Peyer's patch (tissue), 4 donors: ENCODE measurements at regions not wholly inside any gene's neighbourhood (a gene's known extent, or its start where the extent isn't known, plus 50 kb on each side); places are given as distances from the start of the nearest gene placed in this dataset.

ENCODE experiments used
- DNase-seq, 3 donors: peaks; one replicate each; pipeline ENCODE4 v3.0.0-alpha.2; 2017 to 2019
- H3K27ac ChIP-seq, 4 donors: fragments of 200-600 bp; sonication (generic); one replicate each; pipeline ENCODE4 v1.5.1; 2016 to 2019
- H3K27me3 ChIP-seq, 2 donors: fragments of 200-600 bp; sonication (generic); one replicate each; pipeline ENCODE4 v1.5.1; 2019
- H3K36me3 ChIP-seq, 3 donors: fragments of 200-600 bp; sonication (generic); one replicate each; pipeline ENCODE4 v1.5.1; 2016 to 2019
- H3K4me1 ChIP-seq, 4 donors: fragments of 200-600 bp; sonication (generic); one replicate each; pipeline ENCODE4 v1.5.1; 2016 to 2019
- H3K4me3 ChIP-seq, 4 donors: fragments of 200-600 bp; sonication (generic); 1 replicate in 3 of 4; 2 replicates in 1 of 4; pipeline ENCODE4 v1.5.1; 2016 to 2019; ENCODE audit warnings: mild to moderate bottlenecking in 1 of 4
- H3K9me3 ChIP-seq, 4 donors: fragments of 200-600 bp; sonication (generic); one replicate each; pipeline ENCODE4 v1.5.1; 2016 to 2019; ENCODE audit warnings: mild to moderate bottlenecking in 1 of 4
- POLR2A ChIP-seq, 2 donors: fragments of 450-650 bp; IDR thresholded peaks; one replicate each; pipeline ENCODE4 v1.5.1; 2017; ENCODE audit warnings: antibody characterized with exemption in 2 of 2, mild to moderate bottlenecking in 2 of 2, moderate library complexity in 2 of 2
- TF ChIP-seq, protein P1 (sequence below), 6 experiments: fragments of 450-650 bp in 4 of 6; fragments of 200-600 bp in 2 of 6; sonication (generic) in 1 of 6; IDR thresholded peaks; one replicate each; pipeline ENCODE4 v1.5.1; 2017 to 2019; ENCODE audit warnings: antibody characterized with exemption in 6 of 6, mild to moderate bottlenecking in 3 of 6, moderate library complexity in 1 of 6

DNA sequence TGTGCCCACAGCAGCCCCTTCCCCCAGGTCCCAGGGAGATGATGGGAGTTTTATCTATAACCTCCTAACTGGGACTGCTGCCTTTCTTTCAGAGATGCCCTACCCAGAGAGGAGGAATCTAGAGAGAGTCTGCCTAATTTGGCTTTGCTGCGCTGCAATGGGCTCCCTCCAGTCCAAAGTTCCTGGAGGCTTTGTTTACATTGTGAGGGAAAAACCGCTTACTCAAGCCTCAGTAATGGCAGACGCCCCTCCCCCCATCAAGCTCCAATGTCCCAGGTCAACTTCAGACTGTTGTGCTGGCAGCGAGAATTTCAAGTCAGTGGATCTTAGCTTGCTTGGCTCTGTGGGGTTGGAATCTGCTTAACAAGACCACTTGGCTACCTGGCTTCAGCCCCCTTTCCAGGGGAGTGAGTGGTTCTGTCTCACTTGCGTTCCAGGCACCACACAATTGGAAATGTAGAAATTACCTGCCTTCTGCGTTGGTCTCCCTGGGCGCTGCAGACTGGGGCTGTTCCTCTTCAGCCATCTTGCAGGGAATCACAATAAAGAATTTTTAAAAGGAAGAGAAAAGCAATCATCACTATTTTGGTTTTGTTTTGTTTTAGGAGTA, 262.5 kb downstream of the FOXG1 start:
- H3K27me3 ChIP-seq: no peaks in the 10 kb centered on the region
- DNase-seq: no peak
- H3K36me3 ChIP-seq: no peaks in the 10 kb centered on the region
- no peaks in the 10 kb centered on the region for H3K9me3 ChIP-seq
- TF ChIP-seq, protein P1, sequence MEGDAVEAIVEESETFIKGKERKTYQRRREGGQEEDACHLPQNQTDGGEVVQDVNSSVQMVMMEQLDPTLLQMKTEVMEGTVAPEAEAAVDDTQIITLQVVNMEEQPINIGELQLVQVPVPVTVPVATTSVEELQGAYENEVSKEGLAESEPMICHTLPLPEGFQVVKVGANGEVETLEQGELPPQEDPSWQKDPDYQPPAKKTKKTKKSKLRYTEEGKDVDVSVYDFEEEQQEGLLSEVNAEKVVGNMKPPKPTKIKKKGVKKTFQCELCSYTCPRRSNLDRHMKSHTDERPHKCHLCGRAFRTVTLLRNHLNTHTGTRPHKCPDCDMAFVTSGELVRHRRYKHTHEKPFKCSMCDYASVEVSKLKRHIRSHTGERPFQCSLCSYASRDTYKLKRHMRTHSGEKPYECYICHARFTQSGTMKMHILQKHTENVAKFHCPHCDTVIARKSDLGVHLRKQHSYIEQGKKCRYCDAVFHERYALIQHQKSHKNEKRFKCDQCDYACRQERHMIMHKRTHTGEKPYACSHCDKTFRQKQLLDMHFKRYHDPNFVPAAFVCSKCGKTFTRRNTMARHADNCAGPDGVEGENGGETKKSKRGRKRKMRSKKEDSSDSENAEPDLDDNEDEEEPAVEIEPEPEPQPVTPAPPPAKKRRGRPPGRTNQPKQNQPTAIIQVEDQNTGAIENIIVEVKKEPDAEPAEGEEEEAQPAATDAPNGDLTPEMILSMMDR (IDR thresholded peaks at IDR 0.05): no peak
- TF ChIP-seq POLR2A (IDR thresholded peaks at IDR 0.05): no peak
- H3K4me1 ChIP-seq: no peaks in the 10 kb centered on the region
- H3K4me3 ChIP-seq: no peak overlapping the region
- no peak overlapping the region for H3K27ac ChIP-seq

DNA sequence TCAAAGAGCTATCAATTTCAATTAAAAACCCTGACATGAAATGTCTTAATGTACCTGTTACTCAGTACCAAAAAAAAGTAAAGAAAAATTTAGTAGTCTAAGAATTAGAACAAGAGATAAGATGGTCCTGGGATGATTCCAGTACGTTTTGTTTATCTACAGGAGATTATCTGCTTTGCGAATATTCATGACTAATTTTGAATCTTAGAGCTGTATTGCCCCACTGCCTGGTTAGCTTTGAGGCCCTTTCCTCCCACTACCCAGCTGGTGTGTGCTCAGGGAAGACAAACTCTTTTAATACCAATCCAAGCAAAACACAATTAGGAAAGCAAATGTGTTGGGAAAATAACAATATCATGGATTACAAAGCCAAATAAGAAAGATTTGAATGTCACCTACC, 263.5 kb downstream of the FOXG1 start:
- Histone ChIP-seq H3K4me3 (no peak overlapping the region), H3K27ac (no peak overlapping the region), H3K4me1 (no peaks in the 10 kb centered on the region), H3K36me3 (no peaks in the 10 kb centered on the region), H3K9me3 (no peaks in the 10 kb centered on the region), H3K27me3 (no peaks in the 10 kb centered on the region)
- DNase-seq: no peak
- TF ChIP-seq, protein P1 (IDR thresholded peaks at IDR 0.05): no peak
- TF ChIP-seq POLR2A (IDR thresholded peaks at IDR 0.05): no peak

DNA sequence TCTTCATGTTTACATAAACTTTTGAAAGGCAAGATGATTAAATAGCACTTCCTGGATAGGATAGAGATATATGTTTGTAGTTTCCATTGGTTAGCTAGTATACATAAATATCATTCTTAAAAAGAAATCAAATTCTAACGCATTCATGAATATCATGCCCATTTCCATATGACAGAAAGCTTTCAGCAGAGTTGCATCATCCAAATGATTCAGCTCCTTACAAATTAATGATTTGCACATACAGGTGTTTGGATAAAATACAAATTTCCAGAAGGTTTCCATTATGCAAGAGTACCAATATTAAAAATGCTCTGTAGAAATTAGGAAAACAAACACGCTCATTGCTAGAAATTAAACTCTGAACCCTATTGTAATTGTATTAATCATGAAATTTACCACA, 264.4 kb downstream of the FOXG1 start:
- no peak for DNase-seq
- Histone ChIP-seq H3K27ac (no peak overlapping the region), H3K4me3 (no peak overlapping the region), H3K4me1 (no peaks in the 10 kb centered on the region), H3K27me3 (no peaks in the 10 kb centered on the region), H3K36me3 (no peaks in the 10 kb centered on the region), H3K9me3 (no peaks in the 10 kb centered on the region)
- TF ChIP-seq, protein P1 (IDR thresholded peaks at IDR 0.05): no peak
- TF ChIP-seq POLR2A (IDR thresholded peaks at IDR 0.05): no peak

DNA sequence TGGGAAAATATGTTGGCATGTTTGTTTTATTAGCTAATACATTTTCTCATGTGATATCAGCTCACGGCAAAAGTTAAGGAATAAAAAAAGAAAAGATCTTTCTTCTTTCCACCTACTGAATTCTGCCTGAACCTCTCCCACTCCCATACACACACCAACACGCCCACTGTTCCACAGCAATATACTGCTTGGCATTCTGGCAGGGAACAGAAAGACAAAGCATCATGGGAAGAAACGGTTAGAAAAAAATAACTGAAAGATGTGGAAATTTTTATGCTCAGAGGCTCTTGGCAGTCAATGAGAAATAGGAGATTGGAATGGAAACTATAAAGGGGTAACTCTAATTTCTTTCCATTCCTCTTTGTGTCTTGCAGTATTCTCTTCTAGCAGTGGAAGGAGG, 268.5 kb downstream of the FOXG1 start:
- no peaks in the 10 kb centered on the region for H3K9me3 ChIP-seq
- no peak overlapping the region for H3K27ac ChIP-seq
- no peak for DNase-seq
- TF ChIP-seq POLR2A (IDR thresholded peaks at IDR 0.05): no peak
- TF ChIP-seq, protein P1 (IDR thresholded peaks at IDR 0.05): no peak
- no peaks in the 10 kb centered on the region for H3K4me1 ChIP-seq
- H3K4me3 ChIP-seq: no peak overlapping the region
- H3K27me3 ChIP-seq: no peaks in the 10 kb centered on the region
- no peaks in the 10 kb centered on the region for H3K36me3 ChIP-seq

DNA sequence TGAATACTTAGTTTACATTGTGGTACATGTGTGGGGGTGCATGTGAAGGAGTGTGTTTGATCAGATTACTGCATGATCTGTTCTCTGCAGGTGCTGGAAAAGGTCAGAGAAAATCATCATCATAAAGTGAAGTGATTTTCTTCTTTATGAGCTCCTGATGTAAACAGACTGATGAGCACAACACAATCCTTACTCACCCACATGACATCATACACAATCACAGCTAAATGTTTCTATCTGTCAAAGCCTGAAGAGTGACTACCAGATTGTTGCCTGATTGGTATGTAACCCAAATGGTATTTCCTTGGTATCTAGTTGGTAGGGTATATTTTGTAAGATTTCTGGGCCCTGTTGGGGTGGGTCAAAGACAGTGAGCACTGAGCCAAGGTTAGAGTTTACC, 270.8 kb downstream of the FOXG1 start:
- no peaks in the 10 kb centered on the region for H3K36me3 ChIP-seq
- no peak for TF ChIP-seq POLR2A (IDR thresholded peaks at IDR 0.05)
- TF ChIP-seq, protein P1 (IDR thresholded peaks at IDR 0.05): no peak
- DNase-seq: no peak
- no peak overlapping the region for H3K4me3 ChIP-seq
- H3K4me1 ChIP-seq: no peaks in the 10 kb centered on the region
- H3K9me3 ChIP-seq: no peaks in the 10 kb centered on the region
- no peaks in the 10 kb centered on the region for H3K27me3 ChIP-seq
- no peak overlapping the region for H3K27ac ChIP-seq

DNA sequence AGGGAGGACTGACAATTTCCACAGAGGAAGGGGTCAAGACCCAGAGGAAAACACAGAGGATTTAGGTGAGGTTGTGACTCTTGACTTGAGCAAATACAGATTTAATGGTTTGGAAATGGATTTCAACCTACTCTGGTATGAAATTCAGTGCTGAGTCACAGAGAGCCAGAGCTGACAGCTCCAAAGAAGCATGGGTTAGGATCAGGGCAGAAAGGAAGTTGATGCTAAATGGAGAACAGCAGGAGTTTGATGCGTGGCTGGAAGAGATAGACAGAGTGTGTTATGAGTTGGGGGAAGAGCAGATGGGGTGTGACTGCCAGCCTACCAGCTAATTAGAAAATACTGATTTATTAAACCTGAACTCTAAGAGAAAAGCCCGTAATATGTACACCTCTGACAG, 272.6 kb downstream of the FOXG1 start:
- Histone ChIP-seq H3K36me3 (no peaks in the 10 kb centered on the region), H3K27ac (no peak overlapping the region), H3K9me3 (no peaks in the 10 kb centered on the region), H3K27me3 (no peaks in the 10 kb centered on the region), H3K4me3 (no peak overlapping the region), H3K4me1 (no peaks in the 10 kb centered on the region)
- no peak for DNase-seq
- TF ChIP-seq, protein P1 (IDR thresholded peaks at IDR 0.05): no peak
- TF ChIP-seq POLR2A (IDR thresholded peaks at IDR 0.05): no peak
